ENCODE measurements at regions not wholly inside any gene's neighbourhood (a gene's known extent, or its start where the extent isn't known, plus 50 kb on each side); places are given as distances from the start of the nearest gene placed in this dataset.

- no peak for TF ChIP-seq CTCF (IDR thresholded peaks at IDR 0.05)
- TF ChIP-seq EZH2 (IDR thresholded peaks at IDR 0.05): no peak
These were observed 92.9 kb upstream of the TLL1 start for GRCh38 chr4:165779950-165780670.
